HuH-7 (cell line): ENCODE measurements at regions not wholly inside any gene's neighbourhood (a gene's known extent, or its start where the extent isn't known, plus 50 kb on each side); places are given as distances from the start of the nearest gene placed in this dataset.
"Not testable (repeated sequence)": the region's sequence is repeated elsewhere in the genome, so short reads cannot be mapped to it uniquely, and the experiment has no call there.

Experiments
- DNase-seq: peaks from one replicate; pipeline ENCODE4 v3.0.0; 2011; ENCODE audit warnings: low spot score

DNA sequence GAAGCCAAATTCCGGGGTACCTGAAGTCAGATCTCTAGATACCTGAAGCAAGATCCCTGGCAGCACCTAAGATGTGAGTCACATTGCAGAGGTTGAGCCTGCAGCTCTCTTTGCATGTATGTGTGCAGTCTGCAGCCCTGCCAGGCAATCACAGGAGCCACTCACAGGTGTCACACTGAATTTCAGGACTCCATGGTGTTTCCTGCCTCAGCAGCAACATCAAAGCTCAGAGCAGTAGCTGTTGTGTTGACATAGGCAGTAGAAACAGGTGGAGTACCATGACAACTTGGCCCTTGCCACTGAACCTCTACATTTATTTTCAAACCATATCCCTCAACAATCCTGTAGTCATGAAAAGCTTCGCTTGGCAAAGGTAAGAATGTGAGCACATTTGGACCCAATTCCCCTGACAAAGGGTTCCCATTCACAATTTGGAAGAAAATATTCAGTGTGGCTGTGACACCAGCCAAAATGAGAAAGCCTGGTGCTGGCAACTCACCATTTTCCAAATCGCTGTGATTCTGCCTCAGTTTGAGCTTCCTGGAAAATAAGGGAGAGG is 419.8 kb upstream of the NFIA start:
- DNase-seq, result no peak

DNA sequence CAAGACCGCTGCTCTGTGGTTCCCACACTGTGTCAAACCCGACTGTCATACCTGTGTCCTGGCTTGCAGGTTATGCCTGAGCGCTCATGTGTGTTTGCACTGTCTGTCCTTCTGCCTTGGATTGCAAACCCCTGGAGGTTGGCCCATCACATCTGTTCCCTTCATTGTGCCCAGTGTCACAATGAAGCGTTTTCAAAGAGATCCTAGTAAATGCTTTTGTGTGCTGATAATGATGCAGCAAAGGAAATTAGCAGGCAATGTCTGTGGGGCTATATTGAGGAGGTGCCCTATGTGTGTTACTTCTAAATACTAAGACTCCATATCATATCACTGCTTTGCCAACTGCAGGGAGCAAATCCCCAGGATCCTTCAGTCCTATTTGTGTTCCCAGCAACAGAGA is 424.4 kb upstream of the NFIA start:
- no peak for DNase-seq

DNA sequence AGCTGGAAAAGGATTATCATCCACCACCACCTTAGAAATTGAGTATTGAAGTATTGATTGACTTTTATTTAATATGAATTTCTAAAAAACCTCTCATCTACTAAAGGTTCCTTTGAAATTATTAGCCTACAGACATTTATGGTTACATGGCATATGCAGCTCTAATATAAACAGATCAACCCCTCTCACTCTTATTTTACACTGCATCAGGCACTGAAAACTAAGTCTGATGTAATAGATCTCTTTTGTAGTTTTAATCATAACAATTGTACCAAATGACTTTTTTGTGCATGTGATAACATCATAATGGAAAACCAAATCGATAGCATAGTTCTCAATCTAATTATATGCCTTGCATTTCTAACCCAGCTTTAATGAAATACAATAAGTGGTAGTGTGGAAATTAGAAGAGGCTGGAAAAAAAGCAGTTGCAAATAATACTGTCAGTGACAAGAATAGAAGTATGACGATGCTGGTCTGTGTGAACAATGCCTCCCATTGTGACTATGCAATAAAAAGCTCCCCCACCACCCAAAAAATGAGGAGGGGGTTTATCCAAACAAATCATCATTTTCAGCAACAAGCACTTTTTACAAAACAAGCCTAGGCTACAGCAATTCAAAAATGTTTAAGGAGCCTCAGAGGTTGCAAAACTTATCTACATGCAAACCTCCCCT is 426.5 kb upstream of the NFIA start:
- no peak for DNase-seq

DNA sequence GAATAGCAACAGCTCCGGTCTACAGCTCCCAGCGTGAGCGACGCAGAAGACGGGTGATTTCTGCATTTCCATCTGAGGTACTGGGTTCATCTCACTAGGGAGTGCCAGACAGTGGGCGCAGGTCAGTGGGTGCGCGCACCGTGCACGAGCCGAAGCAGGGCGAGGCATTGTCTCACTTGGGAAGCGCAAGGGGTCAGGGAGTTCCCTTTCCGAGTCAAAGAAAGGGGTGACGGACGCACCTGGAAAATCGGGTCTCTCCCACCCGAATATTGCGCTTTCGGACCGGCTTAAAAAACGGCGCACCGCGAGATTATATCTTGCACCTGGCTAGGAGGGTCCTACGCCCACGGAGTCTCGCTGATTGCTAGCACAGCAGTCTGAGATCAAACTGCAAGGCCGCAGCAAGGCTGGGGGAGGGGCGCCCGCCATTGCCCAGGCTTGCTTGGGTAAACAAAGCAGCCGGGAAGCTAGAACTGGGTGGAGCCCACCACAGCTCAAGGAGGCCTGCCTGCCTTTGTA is 442.3 kb upstream of the NFIA start:
- not testable (repeated sequence) for DNase-seq

DNA sequence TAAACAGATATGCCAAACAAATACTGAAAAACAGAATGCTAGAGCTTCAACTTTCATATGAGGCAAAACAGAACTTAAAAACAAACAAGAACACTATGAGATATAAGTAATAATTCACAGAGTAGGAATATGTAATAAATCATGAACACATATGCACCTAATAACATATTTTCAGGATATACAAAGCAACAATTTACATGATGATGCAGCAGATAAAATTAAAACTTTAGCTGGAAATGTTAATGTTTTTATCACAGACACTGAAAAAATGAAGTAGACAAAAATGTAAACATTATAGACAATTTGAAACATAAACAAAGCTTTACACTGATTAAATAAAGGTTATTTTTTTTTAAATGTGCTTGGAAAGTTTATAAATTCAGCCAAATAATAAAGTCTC is 443.1 kb upstream of the NFIA start:
- no peak for DNase-seq

DNA sequence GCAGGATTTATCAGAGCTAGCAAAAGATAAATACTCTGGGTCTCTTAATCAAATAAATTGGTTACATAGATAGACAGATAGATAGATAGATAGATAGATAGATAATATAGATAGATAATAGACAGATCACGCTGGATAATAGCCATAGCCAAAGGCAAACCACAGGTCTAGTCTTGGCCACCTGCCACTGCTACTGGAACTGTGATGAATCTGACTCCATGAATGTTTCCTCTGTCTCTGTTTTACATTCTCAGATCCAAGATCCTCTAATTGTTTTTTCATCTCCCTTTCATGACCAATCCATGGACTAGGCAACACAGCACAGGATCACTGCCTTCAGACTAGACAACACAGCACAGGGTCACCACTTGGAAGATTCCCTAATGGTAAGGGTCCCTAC is 444.7 kb upstream of the NFIA start:
- no peak for DNase-seq

DNA sequence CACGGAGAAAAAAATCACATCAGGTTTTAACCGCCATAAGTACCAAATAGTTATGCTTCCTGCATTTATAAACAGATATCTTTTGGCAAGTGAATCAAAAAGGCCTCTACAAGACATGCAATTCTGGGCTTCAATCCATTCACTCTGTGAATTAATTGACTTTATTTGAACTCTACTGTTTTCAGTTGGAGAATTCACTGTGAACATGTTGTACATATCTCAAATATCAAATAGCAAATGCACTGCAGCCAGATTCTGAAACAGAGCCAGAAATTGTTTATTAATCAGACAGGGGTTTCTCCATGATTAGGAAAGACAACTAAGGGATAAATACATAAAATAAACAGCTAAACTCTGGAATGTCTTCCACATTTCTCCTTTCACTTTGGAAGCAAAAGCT is 445.4 kb upstream of the NFIA start:
- DNase-seq, result no peak

DNA sequence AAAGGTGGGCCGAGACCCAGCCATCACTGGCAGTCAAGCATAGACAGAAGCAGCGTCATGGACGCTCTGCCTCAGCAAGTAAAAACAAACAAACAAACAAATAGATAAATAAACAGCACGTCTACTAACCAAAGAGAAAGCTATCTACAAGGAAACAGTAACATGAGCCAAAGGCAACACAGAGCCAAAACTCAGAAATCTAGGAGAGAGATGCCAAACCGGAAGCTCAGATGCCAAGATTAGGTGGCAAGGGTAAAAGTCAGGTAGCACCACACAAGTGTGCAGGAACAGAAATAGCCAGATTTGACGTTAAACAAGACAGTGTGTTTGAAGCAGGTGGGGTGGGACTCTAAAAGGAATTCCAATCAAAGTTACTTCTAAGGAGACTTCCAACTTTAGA is 448.3 kb upstream of the NFIA start:
- DNase-seq, result no peak

DNA sequence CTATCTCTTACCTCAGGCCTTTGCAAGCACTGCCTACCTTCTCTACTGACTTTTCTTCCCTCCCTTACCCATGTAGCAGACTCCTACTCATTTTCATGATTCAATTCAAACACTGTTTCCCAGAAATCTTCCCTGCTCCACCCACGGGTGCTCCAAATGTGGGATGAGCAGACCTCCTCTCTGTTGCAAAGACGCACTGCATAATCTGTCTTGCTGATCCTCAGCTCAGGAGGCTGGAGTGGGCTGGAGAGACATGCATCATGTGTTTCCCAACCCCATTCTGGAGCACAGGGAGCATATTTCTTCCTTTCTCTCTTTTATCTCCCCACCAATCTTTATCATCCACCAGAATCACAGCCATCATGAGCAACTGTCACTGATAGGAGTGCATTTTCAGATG is 459.9 kb upstream of the NFIA start:
- DNase-seq, result no peak

DNA sequence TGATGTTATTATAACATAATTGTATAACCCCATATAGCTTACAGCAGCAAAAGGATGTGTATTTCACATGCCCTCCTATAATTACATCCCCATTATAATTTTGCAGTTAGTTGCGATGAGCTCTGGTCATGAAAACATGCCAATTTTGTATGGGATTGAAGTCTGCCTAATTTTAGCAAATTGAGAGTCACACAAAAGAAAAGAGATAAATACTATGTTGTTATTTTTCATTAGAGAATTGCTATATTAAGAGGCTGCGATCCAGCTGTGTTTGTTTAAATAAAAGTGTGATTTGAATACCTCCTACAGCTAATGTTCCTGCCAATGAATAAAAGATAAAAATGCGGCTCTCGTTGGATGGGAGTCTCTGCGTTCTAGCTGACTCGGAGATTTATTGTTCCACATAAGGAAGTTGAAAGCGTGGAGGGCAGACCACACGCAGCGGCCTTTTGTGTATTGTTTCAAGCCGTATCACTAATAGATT is 461.0 kb upstream of the NFIA start:
- DNase-seq, result no peak

DNA sequence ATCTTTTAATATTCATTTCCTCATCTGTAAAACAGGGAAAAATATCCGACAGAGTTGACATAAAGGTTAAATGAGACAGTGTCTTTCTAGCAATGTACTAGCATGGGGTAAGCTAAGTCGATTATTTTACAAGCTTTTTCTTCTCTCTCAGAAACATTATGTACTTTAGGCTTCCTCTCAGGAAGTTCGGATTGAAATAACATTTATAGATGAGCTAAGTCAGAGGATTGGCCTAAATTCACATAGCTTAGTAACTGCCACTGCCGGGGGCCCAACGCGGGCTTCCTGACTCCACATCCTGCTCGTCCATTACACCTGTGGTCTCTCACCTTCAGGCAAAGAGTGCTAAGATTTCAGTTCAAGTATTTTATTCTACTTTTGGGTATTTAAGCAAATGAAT is 462.3 kb upstream of the NFIA start:
- DNase-seq, result no peak

DNA sequence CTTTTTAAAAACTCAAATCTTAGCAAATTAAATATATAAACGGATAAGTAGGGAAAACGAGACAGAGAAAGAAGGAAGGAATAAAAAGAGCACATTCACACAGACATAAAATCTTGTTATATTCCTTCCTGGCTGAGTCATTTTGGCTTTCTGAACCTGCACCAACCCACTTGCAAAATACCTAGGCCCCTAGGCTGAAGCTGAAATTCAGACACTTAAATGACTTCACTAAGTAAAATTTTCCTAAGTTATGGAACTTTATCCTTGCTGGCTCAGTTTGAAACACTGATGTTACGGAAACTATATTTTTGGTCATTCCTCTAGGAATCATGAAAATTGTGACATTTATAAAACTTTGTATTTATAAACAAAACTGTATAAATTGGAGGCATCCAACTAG is 462.8 kb upstream of the NFIA start:
- no peak for DNase-seq

DNA sequence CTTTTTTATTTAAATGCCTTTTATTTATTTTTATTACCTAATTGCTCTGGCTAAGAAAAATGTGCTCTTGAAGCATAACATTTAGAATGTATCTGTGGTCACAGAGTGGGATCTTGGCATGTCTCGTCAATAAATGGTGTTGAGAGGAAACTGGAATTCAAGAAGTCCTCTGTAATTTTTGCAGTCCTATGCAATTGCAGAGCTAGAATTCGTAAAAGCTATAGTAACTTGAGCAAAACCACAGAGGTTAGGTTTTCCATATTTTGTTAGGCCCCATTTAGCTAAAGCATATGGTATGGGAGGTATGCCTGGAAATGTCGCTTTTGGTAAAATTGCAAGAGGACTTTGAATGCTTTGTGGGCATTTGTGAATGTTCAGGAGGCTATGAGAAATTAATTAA is 466.7 kb upstream of the NFIA start:
- no peak for DNase-seq

DNA sequence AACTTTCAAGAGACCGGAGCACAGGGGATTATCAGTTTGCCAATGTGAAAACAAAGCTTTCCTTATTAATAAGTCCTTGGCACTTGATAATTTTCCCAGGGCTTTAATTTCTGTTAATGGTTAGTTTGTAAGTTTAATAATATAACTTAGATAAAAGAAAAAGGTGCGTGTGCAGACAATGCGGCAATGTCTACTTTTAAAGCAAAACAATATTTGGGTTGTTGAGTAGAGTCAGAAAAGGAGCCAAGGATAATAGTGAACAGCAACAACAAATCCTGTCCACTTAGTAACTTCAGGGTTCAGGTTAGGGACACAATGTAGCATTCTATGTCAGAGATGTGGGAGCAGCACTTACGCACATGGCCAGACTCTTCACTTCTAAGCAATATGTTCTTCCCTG is 469.6 kb upstream of the NFIA start:
- no peak for DNase-seq

DNA sequence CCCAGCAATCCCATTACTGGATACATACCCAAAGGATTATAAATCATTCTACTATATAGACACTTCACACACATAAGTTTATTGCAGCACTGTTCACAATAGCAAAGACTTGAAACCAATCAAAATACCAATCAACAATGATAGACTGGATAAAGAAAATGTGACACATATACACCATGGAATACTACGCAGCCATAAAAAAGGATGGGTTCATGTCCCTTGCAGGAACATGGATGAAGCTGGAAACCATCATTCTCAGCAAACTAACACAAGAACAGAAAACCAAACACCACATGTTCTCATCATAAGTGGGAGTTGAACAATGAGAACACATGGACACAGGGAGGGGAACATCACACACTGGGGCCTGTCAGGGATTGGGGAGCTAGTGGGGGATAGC is 475.4 kb upstream of the NFIA start:
- DNase-seq, result not testable (repeated sequence)

DNA sequence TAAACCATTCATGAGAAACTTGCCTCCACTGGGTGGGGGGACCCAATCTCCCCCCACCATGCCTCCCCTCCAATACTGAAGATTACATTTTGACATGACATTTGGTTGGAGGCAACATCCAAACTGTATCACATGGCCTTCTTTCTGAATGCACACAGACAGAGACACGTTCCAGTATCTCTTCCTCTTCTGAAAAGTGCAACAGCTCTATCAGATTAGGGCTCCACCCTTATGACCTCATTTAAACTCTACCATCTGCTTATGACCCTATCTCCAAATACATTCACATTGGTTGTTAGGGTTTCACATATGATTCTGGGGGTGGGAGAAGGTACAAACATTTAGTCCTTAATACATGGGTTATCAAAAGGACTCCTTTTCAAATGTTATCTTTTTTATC is 481.8 kb upstream of the NFIA start:
- DNase-seq, result no peak

DNA sequence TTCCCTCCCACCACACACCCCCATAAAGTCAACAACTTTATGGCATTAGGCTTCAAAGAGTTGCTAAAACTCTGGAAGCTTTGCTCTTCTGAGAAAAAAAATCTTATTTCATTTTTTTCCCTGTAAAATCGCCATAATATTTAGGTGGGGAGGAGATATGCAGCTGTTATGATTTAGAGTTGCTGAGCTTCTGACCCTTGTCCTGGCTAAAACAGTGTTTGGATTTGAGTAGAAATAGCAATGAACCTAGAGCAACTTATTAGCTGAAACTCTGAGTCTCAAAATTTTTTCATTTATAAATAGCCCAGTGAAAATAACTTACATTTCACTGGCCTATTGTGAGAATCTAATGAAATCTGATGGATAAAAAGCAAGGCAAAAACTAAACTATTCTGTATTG is 482.8 kb upstream of the NFIA start:
- no peak for DNase-seq

DNA sequence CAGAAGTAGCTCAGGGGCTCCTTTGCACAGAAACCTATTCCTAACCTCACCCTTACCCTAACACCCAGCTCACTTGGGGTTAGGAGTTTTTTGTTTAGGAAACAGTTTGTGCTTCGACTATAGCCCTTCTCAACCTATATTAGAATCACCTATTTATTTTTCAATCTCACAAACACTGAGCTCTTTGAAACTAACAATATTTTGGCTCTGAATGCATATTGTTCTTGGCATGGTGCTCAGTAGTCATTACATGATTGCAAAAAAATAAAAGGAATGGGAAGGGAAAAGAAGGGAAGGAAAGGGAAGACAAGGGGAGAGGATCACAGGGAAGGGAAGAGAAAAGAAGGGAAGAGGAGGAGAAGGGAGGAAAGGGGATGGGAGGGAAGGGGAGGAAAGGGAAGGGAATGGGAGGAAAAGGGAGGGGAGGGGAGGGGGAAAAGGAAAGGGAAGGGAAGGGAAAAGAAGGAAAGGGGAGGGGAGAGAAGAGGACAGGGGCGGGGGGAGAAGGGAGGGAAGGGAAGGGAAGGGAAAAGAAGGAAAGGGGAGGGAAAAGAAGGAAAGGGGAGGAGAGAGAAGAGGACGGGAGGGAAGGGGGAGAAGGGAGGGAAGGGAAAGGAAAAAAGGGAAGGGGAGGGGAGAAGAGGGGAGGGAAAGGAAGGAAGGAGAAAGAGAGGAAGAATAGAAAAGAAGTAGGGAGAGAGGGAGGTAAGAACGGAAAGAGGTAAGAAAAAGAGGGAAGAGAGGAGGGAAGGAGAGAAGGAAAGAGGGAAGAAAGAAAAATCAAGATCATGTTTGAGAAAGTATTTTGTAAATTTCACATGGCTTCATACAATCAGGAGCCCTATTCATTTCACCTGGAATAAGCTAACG is 484.1 kb upstream of the NFIA start:
- no peak for DNase-seq

DNA sequence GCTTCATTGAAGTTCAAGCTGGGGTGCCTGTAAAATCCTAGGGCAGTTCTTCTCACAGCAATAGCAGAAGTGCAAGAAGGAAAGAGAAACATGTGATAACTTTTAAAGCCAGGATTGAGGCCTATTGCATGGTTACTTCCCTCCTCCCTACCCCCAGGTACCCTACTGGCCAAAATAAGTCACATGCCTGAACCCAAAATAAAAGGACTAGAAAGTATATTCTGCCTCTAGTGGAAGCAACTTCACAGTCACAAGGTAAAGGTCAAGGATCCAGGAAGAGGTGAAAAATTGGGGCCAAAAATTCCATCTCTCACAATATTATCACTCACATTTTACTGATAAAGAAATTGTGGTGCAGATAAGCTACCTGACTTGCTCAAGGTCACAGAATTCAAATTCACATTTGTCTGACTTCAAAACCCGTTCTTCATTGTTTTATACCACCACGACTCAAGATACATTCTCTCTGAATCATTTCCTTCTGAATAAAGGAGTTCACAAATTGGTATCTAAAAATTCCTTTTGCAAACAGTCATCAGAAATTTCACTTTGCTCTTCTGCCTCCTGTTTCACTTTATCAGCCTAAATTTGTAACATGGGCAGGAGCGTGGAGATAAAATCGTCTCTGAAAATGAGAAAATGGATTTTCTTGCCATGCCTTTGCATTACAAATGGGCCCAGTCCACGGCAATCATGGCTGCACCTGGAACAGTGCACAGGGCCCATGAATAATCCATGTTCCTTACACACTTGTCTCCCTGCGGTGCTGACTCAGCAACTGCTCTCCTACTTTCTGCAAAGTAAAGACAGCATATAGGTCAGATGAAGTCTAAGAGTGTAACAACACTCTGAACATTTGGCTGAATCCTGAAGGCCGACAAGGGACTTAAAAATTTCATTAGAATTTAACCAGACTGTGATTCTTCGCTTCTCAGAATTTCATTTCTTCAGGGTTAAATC is 485.3 kb upstream of the NFIA start:
- DNase-seq, result no peak

DNA sequence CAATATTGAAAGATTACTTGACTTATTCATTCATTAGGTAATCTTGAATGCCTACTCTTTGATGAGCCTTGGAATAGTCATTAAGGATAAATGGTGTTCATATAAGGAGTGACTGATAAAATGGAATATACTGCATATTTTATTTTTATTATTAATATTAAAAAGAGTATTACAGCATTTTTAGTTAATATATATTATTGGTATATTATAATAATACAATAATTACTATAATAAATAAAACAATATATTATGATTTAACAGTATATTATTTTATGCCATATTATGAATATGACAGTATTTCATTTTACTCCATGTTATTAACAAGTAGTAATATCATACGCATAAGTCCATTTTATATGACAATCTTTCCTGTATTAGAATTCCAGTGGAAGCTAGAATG is 490.8 kb upstream of the NFIA start:
- no peak for DNase-seq

DNA sequence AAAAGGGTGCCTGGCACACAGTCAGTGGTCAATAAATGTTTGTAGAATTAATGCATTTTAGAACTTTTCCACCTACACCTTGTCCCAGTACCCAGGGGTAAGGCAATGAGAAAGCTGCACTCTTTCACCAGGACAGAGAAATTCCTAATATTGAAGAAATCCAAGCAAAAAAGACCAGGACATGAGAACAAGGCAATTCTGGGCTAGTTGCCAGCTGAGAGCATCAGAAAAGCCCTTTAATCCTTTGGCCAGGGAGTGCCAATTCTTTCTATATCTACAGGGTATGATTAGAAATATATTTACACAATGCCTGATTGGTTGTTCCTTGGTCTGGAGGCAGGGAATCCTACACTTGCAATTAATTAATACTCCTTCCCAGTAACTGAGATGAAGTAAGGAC is 492.4 kb upstream of the NFIA start:
- DNase-seq, result no peak
